GM21515 (cell line): ENCODE measurements at regions not wholly inside any gene's neighbourhood (a gene's known extent, or its start where the extent isn't known, plus 50 kb on each side); places are given as distances from the start of the nearest gene placed in this dataset.
"Not testable (repeated sequence)": the region's sequence is repeated elsewhere in the genome, so short reads cannot be mapped to it uniquely, and the experiment has no call there.

ENCODE experiments used
- ATAC-seq: cut with Tn5 transposase; IDR thresholded peaks from one replicate; pipeline ENCODE4 v1.9.1; 2021; ENCODE audit not compliant: unreplicated experiment

GRCh38 chrX:130550351-130550750 is 148.6 kb downstream of the RBMX2 start:
- no peak for ATAC-seq

- peak; percentile 81 for ATAC-seq
Observed at GRCh38 chrX:130552444-130553073, 150.8 kb downstream of the RBMX2 start.

- ATAC-seq: no peak
Observed at GRCh38 chrX:130555341-130555740, 153.6 kb downstream of the RBMX2 start.

- no peak for ATAC-seq
Observed at GRCh38 chrX:130555757-130556156, 154.0 kb downstream of the RBMX2 start.

GRCh38 chrX:130556951-130557350 is 155.2 kb downstream of the RBMX2 start:
- ATAC-seq: no peak

DNA sequence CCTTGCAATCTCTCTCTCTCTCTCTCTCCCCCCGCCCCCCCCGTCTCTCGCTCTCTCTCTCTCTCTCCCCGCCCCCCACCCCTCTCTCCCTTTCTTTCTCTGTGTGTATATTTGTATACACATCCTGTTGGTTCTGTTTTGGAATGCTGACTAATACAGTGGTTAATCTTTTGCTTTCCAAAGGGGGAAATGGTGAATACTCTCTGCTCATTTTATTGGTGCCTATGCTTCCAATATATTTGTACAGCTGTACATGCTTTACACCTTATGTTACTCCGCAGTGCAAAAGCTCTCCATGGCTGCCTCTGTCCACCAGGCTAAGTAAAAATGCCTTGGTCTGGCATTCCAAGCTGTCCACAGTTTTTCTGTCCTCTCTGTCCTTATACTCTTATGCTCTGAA is 158.8 kb downstream of the RBMX2 start:
- ATAC-seq: no peak

DNA sequence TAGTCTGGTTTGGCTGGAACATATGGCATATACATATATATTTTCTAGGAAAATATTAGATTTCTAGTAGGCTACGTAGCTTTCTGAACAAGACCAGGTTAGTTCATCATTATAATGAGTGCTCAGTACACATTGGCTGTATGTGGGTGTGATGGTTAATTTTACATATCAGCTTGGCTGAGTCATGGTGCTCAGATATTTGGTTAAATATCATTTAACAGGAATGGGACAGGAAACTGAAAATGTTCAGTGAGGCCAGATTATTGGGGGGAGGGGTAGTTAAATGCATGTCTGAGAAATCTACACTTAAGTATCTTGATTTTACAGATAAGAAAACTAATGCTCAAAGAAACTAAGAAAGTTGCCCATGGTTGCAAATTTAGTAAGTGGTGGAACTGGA is 160.1 kb downstream of the RBMX2 start:
- ATAC-seq: no peak

DNA sequence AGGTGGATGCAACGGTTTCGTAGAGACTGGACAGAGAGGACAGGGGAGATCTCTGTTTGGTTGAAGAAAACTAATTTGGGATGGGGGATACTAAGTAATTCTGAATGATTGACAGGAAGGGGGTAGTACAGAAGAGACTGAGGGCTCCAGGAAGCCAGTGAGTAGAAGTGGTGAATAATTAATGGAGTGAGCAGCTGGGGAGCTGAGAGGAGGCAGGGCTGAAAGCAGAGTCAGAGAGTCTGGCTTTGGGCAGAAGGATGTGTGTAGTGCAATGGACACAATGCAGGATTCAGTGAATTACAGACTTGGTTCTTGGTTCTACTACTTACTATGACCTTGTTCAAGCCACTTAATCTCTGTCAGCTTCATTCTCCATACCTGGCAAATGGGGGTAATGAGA is 161.7 kb downstream of the RBMX2 start:
- no peak for ATAC-seq

DNA sequence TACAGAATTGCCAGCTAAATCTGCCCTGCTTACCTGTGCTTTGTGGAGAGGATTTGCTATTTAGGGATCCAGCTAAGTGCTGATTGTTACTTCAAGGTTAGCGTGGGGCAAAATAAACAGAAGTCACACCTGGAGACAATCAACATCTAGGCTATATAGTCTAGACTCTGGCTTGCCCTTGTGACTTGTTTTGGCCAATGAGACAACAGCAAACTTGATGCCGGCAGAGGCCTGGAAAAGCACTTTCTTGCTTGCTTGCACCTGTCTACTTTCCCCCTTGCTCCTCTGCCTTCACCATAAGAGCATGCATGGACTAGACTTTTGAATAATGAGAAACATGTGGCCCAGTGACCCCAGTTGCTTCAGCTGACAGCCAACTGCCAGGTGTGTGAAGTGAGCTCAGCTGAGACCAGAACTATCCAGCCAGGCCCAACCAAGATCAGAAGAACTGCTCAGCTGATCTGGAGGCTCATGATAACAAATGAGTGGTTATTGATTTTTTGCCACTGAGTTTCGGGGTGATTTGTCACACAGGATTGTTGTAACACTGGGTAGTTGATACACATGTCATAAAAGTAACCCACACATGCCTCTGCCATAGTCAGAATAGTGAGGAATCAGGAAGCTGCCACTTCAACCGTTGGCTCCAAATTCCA is 164.4 kb downstream of the RBMX2 start:
- no peak for ATAC-seq

DNA sequence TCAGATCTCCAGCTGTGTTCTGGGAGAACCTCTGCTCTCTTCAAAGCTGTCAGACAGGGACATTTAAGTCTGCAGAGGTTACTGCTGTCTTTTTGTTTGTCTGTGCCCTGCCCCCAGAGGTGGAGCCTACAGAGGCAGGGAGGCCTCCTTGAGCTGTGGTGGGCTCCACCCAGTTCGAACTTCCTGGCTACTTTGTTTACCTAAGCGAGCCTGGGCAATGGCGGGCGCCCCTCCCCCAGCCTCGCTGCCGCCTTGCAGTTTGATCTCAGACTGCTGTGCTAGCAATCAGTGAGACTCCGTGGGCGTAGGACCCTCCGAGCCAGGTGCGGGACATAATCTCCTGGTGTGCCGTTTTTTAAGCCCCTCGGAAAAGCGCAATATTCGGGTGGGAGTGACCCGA is 171.2 kb downstream of the RBMX2 start:
- not testable (repeated sequence) for ATAC-seq
